NCI-H82 treated with DMSO at 0.1 percent for 48 hours (cell line): ENCODE measurements at regions not wholly inside any gene's neighbourhood (a gene's known extent, or its start where the extent isn't known, plus 50 kb on each side); places are given as distances from the start of the nearest gene placed in this dataset.

Experiments
- DNase-seq: peaks from one replicate; lab custom pipeline; 2025; ENCODE audit not compliant: unreplicated experiment; lab: John Stamatoyannopoulos, UW

- no peak for DNase-seq
These were observed 101.8 kb upstream of the GUCY1A1 start for GRCh38 chr4:155564880-155565279.

DNA sequence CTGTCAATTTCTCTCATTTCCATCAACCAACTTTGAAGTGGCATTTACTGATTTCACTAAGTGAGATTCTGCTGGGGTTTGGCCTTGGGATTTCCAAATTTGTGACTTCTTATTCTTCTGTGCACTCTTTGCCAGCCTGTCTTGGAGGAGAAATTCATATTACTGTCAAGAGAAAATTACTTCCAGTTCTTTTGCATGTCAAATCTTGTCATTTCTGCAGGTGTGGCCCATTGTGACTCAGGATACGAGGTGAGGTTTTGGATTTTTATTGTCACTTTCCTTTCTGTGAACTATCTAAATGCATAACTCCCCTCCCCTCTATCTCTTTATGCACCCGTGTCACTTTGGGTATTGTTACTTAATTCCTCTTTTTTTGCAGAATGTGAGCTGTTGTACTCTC is 102.6 kb upstream of the GUCY1A1 start:
- DNase-seq: no peak

DNA sequence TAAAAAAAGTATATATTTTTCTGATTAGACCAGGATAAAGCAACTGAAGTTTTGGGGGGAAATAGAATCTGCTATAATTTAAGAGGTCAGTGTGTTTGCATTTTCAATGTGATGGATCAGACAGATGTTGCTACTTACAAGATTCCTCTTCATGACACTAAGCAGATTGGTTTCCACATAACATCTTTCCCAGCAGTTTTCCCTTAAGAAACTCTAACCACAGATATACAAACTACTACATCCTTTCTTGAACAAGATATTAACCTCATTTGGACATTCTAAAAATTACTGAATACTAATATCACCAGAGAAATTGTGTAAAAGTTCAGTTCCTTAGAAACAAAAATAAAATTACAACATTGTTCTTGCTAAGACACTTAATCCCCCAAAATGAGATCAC is 106.7 kb upstream of the GUCY1A1 start:
- DNase-seq: peak; percentile 73

DNA sequence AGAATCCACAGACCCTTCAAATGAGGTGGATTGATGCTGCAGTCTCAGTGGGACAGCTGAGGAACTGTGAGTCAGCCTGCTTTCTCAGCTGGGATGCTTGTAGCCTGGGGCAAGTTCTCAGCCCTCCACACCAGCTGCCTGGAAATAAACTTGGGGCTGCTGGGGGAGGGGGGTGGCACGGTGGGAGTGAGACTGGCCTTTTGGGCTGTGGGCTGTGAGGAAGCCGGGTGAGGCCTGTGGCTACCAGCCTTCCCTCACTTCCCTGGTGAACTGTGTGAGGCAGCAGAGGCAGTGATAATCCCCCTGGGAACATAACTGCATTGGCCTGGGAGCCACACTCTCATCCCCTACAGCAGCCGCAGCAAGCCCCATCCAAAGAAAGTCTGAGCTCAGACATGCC is 114.5 kb upstream of the GUCY1A1 start:
- no peak for DNase-seq

DNA sequence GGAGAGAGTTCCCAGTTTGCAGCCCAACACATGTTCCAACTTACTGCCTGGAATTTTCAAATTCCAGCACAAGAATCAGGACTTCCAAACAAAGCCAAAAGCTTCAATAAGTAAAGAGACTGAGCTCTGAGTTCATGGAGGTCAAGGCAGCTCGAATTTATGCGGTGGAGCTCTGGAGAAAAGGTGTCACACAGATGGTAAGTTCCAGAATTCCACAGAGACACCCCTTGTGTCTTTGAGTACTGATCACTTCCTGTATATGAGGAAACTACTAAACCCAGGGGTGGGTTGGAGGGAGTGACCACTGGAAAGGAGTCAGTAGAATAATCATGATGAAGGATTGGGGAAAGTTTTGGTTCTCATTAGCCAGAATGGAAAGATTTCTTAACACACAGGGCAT is 118.5 kb upstream of the GUCY1A1 start:
- DNase-seq: no peak

DNA sequence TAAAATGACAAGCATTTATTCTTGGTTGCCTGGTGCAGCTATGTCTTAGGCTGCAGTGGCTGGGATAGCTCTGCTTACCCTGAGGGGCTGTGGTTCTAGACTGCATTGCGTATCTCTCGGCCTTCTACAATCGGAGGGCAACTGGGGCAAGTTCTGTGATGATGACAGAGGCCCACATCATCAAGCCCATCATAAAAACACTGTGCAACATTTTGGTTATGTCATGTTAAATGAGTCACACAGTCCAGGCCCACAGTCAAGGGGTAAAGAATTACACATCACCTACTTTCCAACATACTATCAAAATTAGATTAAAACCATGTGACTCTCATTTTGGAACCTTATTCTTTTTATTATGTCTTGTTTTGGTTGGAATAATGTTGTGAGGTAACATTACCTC is 120.2 kb upstream of the GUCY1A1 start:
- DNase-seq: no peak

DNA sequence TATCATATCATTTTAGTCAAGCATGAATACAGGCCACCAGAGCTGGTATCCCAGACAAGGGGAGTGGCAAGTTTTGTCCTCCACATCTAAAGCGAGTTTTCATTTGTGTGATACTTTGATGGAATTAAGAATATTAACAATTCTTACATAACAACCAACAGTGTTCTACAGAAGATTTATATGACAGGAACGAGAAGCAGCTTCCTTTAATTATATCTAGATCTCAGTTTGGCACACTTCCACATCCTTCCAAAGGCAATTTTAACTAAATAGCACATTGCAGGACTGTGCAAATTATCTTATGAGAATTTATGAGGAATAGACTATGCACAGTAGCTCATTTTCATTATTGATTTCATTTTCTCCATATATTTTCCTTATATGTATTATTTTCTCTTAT is 121.2 kb upstream of the GUCY1A1 start:
- no peak for DNase-seq

DNA sequence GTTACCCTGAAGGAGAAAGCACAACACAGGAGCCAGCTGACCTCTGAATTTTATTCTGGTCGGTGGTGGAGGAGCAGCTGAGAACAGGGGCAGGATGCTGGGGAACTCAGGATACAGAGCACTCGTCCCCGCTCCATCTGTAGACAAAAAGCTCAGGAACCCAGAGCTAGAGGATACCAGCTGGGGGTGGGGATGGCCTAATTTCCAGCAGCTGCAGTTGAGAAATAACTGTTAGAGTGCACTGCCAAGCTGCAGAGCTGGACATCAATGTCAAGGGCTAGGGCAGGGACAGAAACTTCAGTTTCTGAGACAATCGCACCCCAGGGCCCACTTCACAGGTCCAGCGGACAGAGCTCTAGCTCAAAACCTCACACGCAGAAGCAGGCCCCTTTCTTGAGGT is 122.1 kb upstream of the GUCY1A1 start:
- no peak for DNase-seq

DNA sequence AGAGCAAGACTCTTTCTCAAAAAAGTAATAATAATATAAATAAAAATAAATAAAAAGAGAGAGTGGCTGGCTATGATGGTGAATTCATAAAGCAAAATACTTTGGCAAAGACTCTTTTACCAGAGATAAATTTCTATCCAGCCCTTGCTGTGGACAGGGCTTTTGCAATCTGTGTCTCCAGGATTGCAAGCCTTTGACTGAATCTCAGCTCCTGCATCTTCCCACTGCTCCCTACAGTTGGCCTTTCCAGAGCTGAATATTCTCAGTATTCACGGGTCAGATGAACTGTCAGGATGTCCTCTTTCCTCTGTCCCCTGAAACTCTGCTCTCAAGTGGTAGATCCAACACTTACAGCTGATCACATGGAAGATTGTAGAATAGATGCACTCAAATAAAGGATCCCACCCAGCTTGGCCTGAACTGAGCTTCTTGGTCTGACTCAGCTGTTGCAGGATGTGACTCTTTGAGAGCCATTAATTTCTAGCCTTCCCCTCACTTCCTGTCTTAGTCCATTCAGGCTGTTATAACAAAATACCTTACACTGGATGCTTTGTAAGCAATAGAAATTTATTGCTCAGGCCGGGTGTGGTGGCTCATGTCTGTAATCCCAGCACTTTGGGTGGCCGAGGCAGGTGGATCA is 123.4 kb upstream of the GUCY1A1 start:
- DNase-seq: no peak

DNA sequence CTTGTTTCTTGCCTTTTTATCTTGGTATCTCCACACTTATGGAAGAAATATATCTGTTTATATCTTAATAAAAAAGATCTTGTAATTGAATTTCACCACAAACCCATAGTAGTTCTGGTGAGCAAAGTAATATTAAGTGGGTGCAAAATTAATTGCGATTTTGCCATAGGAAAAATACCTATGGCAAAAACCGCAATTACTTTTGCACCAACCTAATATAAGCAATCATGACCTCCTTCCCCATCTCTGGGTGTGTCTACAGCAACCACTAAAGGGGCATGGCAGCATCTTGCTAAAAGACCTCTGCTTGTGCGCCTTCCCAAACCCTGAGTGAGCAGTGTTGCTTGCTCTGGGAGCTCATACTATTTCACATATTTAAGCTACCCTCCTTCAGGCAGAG is 124.2 kb upstream of the GUCY1A1 start:
- no peak for DNase-seq

GRCh38 chr4:155541716-155542115 is 124.9 kb upstream of the GUCY1A1 start:
- no peak for DNase-seq

DNA sequence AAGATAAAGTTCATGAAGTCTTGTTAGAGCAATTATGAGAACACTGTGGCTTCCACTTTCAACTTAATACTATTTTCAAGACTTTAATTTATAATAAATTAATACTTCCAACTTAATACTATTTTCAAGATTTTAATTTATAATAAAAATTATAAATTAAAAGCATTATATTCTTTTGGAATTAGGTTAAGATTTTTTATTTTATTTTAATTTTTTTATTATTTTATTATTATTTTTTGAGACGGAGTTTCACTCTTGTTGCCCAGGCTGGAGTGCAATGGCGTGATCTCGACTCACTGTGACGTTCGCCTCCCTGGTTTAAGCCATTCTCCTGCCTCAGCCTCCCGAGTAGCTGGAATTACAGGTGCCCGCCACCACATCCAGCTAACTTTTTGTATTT is 126.0 kb upstream of the GUCY1A1 start:
- no peak for DNase-seq

GRCh38 chr4:155539746-155540145 is 126.9 kb upstream of the GUCY1A1 start:
- DNase-seq: no peak

GRCh38 chr4:155535802-155536454 is 130.7 kb upstream of the GUCY1A1 start:
- DNase-seq: peak; percentile 27

DNA sequence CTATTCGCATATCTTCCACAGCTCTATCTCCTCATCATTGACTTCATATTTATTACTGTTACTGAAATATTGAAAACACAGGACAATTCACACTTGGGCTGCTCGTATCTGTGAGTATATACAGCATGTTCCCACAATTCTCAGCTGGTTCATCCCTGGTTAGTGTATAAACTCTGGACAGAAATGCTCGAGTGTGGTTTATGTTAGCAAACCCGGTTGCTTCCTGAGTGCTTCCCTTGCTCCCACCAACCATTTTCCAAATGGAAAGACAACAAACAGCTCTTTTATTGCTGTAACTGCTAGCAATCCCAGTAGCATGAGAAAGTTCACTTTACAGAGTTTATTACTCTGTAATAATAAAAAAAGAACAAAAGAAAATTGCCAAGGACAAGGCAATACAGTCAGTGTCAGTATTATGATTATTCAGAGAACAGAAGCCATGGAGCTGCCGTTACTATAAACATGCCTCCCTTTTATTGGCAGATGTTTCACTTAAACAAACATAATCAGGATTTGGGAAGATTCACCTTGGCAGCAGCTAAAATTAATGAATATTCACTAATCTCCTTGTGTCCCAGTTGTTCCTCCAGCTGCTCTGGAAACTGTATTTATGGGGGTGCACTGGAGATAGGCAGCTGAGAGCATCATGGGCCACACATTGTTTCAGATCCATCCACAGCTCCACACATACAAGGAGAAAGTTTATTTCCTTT is 134.1 kb upstream of the GUCY1A1 start:
- peak; percentile 42 for DNase-seq

- no peak for DNase-seq
These were observed 135.8 kb upstream of the GUCY1A1 start for GRCh38 chr4:155530857-155531256.

- no peak for DNase-seq
These were observed 136.4 kb upstream of the GUCY1A1 start for GRCh38 chr4:155530290-155530689.

DNA sequence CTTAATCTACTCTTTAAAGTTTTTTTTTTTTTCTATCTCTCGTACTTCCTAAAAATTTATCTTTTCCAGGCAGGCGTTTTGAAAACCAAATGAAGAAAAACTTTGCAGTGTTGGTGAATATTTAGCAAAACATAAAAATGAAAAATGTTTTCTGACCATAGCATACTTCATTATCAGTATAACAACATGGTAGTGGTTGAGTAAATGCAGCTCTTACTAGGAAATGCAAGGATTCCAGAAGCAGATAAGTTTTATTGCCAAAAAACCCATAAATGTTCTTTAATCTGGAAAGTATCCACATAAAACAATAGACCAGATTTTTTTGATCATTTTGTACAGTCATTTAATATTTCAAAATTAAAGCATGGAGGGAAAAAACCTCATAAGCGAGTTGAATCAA is 136.9 kb upstream of the GUCY1A1 start:
- no peak for DNase-seq

- DNase-seq: no peak
These were observed 137.4 kb upstream of the GUCY1A1 start for GRCh38 chr4:155529272-155529671.

GRCh38 chr4:155526452-155527169 is 140.0 kb upstream of the GUCY1A1 start:
- DNase-seq: no peak

DNA sequence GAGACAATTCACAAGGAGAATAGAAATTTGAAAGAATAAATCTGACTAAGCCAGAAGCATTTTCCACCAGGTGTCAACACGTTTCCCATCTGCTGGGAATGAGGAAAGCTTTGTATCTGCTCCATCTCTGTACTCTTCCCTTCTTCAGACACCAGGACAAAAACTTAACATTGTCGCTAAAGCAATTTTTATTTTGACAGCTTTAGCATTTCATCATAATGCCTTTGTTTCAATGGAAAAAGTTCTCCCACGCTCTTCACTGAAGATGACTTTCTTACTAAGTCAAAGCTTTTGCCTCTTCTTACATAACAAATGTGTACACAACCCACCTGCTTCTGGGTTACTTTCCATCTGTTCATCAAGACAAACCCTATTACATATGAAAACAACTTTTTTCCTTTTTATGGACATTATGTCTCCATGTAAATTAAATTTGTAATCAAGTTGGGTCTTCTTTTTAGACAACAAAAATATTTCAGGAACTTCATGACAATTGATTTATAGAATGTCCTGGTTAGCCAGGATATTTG is 141.7 kb upstream of the GUCY1A1 start:
- DNase-seq: no peak

DNA sequence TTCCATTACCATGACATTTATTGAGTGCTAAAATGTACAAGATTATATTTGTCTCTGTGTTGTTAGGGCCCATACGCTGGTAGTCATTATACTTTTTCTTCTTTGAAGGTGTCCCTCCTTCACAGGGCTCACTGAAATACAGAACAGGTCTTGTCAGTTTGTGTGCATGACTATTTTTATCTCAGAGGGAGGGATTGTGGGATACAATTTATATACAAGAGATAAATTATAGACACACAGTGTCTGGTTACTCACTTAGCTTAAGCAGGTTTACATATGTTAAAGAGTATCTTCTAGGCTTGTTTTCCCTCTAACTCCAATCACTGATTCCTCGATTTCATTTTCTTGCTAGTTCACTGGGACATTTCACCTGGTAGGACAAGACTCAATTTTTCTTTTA is 143.3 kb upstream of the GUCY1A1 start:
- DNase-seq: no peak
